Body of pancreas (tissue), 4 donors: ENCODE measurements at regions not wholly inside any gene's neighbourhood (a gene's known extent, or its start where the extent isn't known, plus 50 kb on each side); places are given as distances from the start of the nearest gene placed in this dataset.

Source experiments
- CTCF ChIP-seq, 7 experiments: fragments of 450-650 bp in 4 of 7; fragments of 200-600 bp in 3 of 7; sonication (generic) in 3 of 7; IDR thresholded peaks; one replicate each; pipeline ENCODE4 v1.5.1; 2016 to 2019; ENCODE audit warnings: antibody characterized with exemption in 7 of 7
- POLR2A ChIP-seq, 3 donors: fragments of 450-650 bp; IDR thresholded peaks; one replicate each; pipeline ENCODE4 v1.6.1; 2016; ENCODE audit warnings: antibody characterized with exemption in 3 of 3, mild to moderate bottlenecking in 2 of 3

- no peak for TF ChIP-seq CTCF (IDR thresholded peaks at IDR 0.05)
- no peak for TF ChIP-seq POLR2A (IDR thresholded peaks at IDR 0.05)
Measured at GRCh38 chr10:43773736-43774135, 125.1 kb upstream of the ZNF32 start.
